WTC11 (cell line): ENCODE measurements at regions not wholly inside any gene's neighbourhood (a gene's known extent, or its start where the extent isn't known, plus 50 kb on each side); places are given as distances from the start of the nearest gene placed in this dataset.

Experiments used
- SP1 ChIP-seq: sonication (generic); formaldehyde crosslinking; conservative IDR thresholded peaks from 2 replicates; pipeline ENCODE4 v1.8.1; 2022; ENCODE audit warnings: missing genetic modification reagents
- ZNF138 ChIP-seq: sonication (generic); formaldehyde crosslinking; conservative IDR thresholded peaks from 2 replicates; pipeline ENCODE4 v1.8.1; 2022; ENCODE audit warnings: mild to moderate bottlenecking, moderate library complexity, missing genetic modification reagents
- TF ChIP-seq, protein P1 (sequence below): sonication (generic); formaldehyde crosslinking; IDR thresholded peaks from 2 replicates; pipeline ENCODE4 v1.8.0; 2023; ENCODE audit warnings: missing genetic modification reagents, mild to moderate bottlenecking, borderline replicate concordance
- TF ChIP-seq, protein P2 (sequence below): sonication (generic); formaldehyde crosslinking; IDR thresholded peaks from 2 replicates; pipeline ENCODE4 v1.8.0; 2022; ENCODE audit warnings: mild to moderate bottlenecking, missing genetic modification reagents

DNA sequence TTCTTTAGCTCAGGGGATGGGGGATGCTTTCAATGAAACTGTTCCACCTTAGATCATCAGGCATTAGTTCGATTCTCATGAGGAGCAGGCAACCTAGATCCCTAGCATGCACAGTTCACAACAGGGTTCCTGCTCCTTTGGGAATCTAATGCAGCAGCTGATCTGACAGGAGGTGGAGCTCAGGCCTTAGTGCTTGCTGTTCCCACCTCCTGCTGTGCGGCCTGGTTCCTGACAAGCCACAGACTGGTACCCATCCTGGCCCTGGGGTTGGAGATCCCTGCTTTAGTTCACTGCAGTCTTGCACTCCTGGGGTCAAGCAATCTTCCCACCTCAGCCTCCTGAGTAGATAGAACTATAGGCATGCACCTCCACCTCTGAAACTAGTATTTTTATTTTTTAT lies 1369.8 kb upstream of the NUDT12 start:
- TF ChIP-seq ZNF138 (CRISPR knock-in tag) (no peak), SP1 (no peak)
- TF ChIP-seq, protein P1, sequence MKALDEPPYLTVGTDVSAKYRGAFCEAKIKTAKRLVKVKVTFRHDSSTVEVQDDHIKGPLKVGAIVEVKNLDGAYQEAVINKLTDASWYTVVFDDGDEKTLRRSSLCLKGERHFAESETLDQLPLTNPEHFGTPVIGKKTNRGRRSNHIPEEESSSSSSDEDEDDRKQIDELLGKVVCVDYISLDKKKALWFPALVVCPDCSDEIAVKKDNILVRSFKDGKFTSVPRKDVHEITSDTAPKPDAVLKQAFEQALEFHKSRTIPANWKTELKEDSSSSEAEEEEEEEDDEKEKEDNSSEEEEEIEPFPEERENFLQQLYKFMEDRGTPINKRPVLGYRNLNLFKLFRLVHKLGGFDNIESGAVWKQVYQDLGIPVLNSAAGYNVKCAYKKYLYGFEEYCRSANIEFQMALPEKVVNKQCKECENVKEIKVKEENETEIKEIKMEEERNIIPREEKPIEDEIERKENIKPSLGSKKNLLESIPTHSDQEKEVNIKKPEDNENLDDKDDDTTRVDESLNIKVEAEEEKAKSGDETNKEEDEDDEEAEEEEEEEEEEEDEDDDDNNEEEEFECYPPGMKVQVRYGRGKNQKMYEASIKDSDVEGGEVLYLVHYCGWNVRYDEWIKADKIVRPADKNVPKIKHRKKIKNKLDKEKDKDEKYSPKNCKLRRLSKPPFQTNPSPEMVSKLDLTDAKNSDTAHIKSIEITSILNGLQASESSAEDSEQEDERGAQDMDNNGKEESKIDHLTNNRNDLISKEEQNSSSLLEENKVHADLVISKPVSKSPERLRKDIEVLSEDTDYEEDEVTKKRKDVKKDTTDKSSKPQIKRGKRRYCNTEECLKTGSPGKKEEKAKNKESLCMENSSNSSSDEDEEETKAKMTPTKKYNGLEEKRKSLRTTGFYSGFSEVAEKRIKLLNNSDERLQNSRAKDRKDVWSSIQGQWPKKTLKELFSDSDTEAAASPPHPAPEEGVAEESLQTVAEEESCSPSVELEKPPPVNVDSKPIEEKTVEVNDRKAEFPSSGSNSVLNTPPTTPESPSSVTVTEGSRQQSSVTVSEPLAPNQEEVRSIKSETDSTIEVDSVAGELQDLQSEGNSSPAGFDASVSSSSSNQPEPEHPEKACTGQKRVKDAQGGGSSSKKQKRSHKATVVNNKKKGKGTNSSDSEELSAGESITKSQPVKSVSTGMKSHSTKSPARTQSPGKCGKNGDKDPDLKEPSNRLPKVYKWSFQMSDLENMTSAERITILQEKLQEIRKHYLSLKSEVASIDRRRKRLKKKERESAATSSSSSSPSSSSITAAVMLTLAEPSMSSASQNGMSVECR (CRISPR knock-in tag) = no peak
- TF ChIP-seq, protein P2, sequence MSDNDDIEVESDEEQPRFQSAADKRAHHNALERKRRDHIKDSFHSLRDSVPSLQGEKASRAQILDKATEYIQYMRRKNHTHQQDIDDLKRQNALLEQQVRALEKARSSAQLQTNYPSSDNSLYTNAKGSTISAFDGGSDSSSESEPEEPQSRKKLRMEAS = no peak
